Gastroesophageal sphincter (tissue), 3 donors: ENCODE measurements at regions not wholly inside any gene's neighbourhood (a gene's known extent, or its start where the extent isn't known, plus 50 kb on each side); places are given as distances from the start of the nearest gene placed in this dataset.

ENCODE experiments used
- POLR2A ChIP-seq, 2 donors: fragments of 450-650 bp; IDR thresholded peaks; one replicate each; pipeline ENCODE4 v1.6.1; 2017; ENCODE audit warnings: antibody characterized with exemption in 2 of 2, mild to moderate bottlenecking in 2 of 2, moderate library complexity in 1 of 2
- POLR2AphosphoS5 ChIP-seq: sonication (generic); formaldehyde crosslinking; IDR thresholded peaks from one replicate; pipeline ENCODE4 v1.6.1; 2017; ENCODE audit warnings: antibody characterized with exemption
- TF ChIP-seq, protein P1 (sequence below), 4 experiments: fragments of 200-600 bp in 2 of 4; fragments of 450-650 bp in 2 of 4; sonication (generic) in 1 of 4; IDR thresholded peaks; one replicate each; pipeline ENCODE4 v1.5.1; 2017 to 2019; ENCODE audit warnings: antibody characterized with exemption in 4 of 4, mild to moderate bottlenecking in 2 of 4, moderate library complexity in 2 of 4

DNA sequence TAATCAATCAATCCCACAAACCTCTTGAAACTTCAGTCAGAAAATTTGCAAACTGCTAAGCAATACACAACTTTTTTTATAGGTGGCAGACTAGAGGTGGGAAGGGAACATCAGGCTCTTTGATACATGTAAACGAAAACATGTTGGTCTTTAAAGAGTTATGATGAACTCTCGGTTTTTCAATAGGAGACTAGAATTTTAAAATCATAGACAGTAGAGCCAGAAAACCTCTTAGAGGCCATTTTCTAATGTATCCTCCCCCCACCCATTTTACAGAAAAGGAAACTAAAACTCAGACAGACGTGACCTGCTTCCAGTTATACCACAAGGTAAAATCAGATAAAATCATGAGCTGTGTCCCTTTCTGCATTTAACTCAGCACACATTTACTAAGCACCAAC, 179.1 kb upstream of the LPP start:
- TF ChIP-seq, protein P1, sequence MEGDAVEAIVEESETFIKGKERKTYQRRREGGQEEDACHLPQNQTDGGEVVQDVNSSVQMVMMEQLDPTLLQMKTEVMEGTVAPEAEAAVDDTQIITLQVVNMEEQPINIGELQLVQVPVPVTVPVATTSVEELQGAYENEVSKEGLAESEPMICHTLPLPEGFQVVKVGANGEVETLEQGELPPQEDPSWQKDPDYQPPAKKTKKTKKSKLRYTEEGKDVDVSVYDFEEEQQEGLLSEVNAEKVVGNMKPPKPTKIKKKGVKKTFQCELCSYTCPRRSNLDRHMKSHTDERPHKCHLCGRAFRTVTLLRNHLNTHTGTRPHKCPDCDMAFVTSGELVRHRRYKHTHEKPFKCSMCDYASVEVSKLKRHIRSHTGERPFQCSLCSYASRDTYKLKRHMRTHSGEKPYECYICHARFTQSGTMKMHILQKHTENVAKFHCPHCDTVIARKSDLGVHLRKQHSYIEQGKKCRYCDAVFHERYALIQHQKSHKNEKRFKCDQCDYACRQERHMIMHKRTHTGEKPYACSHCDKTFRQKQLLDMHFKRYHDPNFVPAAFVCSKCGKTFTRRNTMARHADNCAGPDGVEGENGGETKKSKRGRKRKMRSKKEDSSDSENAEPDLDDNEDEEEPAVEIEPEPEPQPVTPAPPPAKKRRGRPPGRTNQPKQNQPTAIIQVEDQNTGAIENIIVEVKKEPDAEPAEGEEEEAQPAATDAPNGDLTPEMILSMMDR (IDR thresholded peaks at IDR 0.05) = peak in 2 of 4 experiments; percentile 8 to 16
- TF ChIP-seq POLR2A (IDR thresholded peaks at IDR 0.05) (no peak), POLR2AphosphoS5 (no peak)
